K562 (cell line): ENCODE measurements at regions not wholly inside any gene's neighbourhood (a gene's known extent, or its start where the extent isn't known, plus 50 kb on each side); places are given as distances from the start of the nearest gene placed in this dataset.

Source experiments
- ATAC-seq: fragments of 200-7000 bp; cut with Tn5 transposase; 3 replicates; pipeline ENCODE4 v1.9.1; 2020; ENCODE audit warnings: moderate library complexity
- BruUV-seq: library from RNA; stranded (reverse); fragments of 400-500 nt; replicated peaks from 2 replicates; lab custom pipeline; 2021; lab: Mats Ljungman, UMichigan
- CTCF ChIA-PET: fragments of 300-600 bp; formaldehyde crosslinking; extraction: SDS; loops from one replicate; lab custom pipeline; 2021; ENCODE audit warnings: low intra/inter-chr PET ratio; lab: Yijun Ruan, JAX
- POLR2A ChIA-PET: fragments of 300-600, 350-650 bp; sonication (Branson Sonifier 250); formaldehyde crosslinking; extraction: SDS; loops from one replicate; lab custom pipeline; 2021; ENCODE audit warnings: antibody characterized with exemption, inconsistent platforms; lab: Yijun Ruan, JAX
- DNase-seq, 4 experiments: peaks; one replicate each; pipeline versions ENCODE4 v3.0.0 to v3.0.0-alpha.2; 2011 to 2018; ENCODE audit warnings: low spot score in 3 of 4, mixed read lengths in 3 of 4; ENCODE audit errors: extremely low read depth in 1 of 4
- FAIRE-seq: peaks from 2 replicates; lab custom pipeline; 2011; peaks lifted over from hg19 to GRCh38; lab: Jason Lieb, UNC
- H2AFZ ChIP-seq: 2 replicates; pipeline ENCODE4 v1.6.0; 2011; ENCODE audit warnings: low read depth, low read length, control low read depth, inconsistent platforms
- H3K27ac ChIP-seq: fragments of 200-600 bp; 3 replicates; pipeline ENCODE4 v1.8.0; 2011; ENCODE audit warnings: low read depth, mild to moderate bottlenecking, control low read depth, inconsistent platforms, low read length, moderate library complexity, mixed read lengths; ENCODE audit errors: extremely low read depth
- H3K27me3 ChIP-seq, 2 experiments: fragments of 300-600 bp in 1 of 2; 2 replicates in 1 of 2; 3 replicates in 1 of 2; pipeline versions ENCODE4 v1.6.0 to v1.8.0; 2011; ENCODE audit warnings: inconsistent platforms in 2 of 2, low read length in 2 of 2, mild to moderate bottlenecking in 1 of 2, mixed read lengths in 1 of 2, moderate library complexity in 1 of 2; ENCODE audit not compliant: control insufficient read depth in 2 of 2, insufficient read depth in 2 of 2
- H3K36me3 ChIP-seq: fragments of 300-600 bp; 3 replicates; pipeline ENCODE4 v1.8.0; 2011; ENCODE audit warnings: mild to moderate bottlenecking, low read length, inconsistent platforms; ENCODE audit not compliant: control insufficient read depth, insufficient read depth
- H3K4me1 ChIP-seq, 2 experiments: fragments of 200-600 bp in 1 of 2; replicated peaks in 1 of 2; 2 replicates in 1 of 2; 3 replicates in 1 of 2; pipeline versions ENCODE4 v1.5.1 to v1.8.0; 2011; ENCODE audit warnings: inconsistent platforms in 2 of 2, low read length in 2 of 2, mild to moderate bottlenecking in 1 of 2, mixed read lengths in 1 of 2, moderate library complexity in 1 of 2; ENCODE audit not compliant: control insufficient read depth in 2 of 2, insufficient read depth in 2 of 2
- H3K4me2 ChIP-seq: 2 replicates; pipeline ENCODE4 v1.6.1; 2011; ENCODE audit warnings: low read length, control low read depth, inconsistent platforms, mixed read lengths; ENCODE audit not compliant: insufficient read depth
- H3K4me3 ChIP-seq: fragments of 200-600 bp; sonication (generic), shearing (Covaris generic); 2 replicates; pipeline ENCODE4 v1.5.1; 2016; ENCODE audit warnings: control low read depth, inconsistent platforms
- H3K79me2 ChIP-seq: fragments of 200-600 bp; 3 replicates; pipeline ENCODE4 v1.8.0; 2011; ENCODE audit warnings: low read length, inconsistent platforms; ENCODE audit not compliant: control insufficient read depth, insufficient read depth
- H3K9ac ChIP-seq, 2 experiments: 2 replicates each; pipeline versions ENCODE4 v1.6.0 to v1.6.1; 2011; ENCODE audit warnings: low read depth in 2 of 2, low read length in 2 of 2, control low read depth in 1 of 2, inconsistent platforms in 1 of 2, mild to moderate bottlenecking in 1 of 2, mixed read lengths in 1 of 2; ENCODE audit not compliant: insufficient read depth in 1 of 2
- H3K9me1 ChIP-seq: one replicate; pipeline ENCODE4 v1.6.0; 2011; ENCODE audit warnings: inconsistent platforms, mild to moderate bottlenecking, low read length, moderate library complexity; ENCODE audit not compliant: control insufficient read depth, insufficient read depth
- H3K9me3 ChIP-seq: replicated peaks from 2 replicates; pipeline ENCODE4 v1.5.1; 2011; ENCODE audit warnings: low read depth, low read length, inconsistent platforms; ENCODE audit not compliant: control insufficient read depth, insufficient read depth
- H4K20me1 ChIP-seq: replicated peaks from 2 replicates; pipeline ENCODE4 v1.6.1; 2011; ENCODE audit warnings: low read length, inconsistent platforms, mixed read lengths; ENCODE audit not compliant: control insufficient read depth, insufficient read depth
- ASH1L ChIP-seq: fragments of 450-650 bp; IDR thresholded peaks from 2 replicates; pipeline ENCODE4 v1.6.1; 2018; ENCODE audit warnings: borderline replicate concordance, mild to moderate bottlenecking, low read depth; ENCODE audit not compliant: partially characterized antibody
- BRD9 ChIP-seq: fragments of 450-650 bp; IDR thresholded peaks from 2 replicates; pipeline ENCODE4 v1.6.1; 2018; ENCODE audit warnings: low read depth; ENCODE audit not compliant: partially characterized antibody
- CBX5 ChIP-seq: IDR thresholded peaks from 2 replicates; pipeline ENCODE4 v1.6.1; 2014; ENCODE audit warnings: low read depth, borderline replicate concordance
- CHCHD3 ChIP-seq: fragments of 250-450 bp; sonication (Bioruptor Pico); IDR thresholded peaks from 2 replicates; pipeline ENCODE4 v2.1.2; 2022; ENCODE audit warnings: mild to moderate bottlenecking
- CHD2 ChIP-seq: IDR thresholded peaks from 2 replicates; pipeline ENCODE4 v1.6.1; 2011; ENCODE audit warnings: low read depth, low read length
- DLX4 ChIP-seq: fragments of 250-450 bp; sonication (Bioruptor Pico); IDR thresholded peaks from 2 replicates; pipeline ENCODE4 v1.6.1; 2021; ENCODE audit warnings: mild to moderate bottlenecking
- GATA2 ChIP-seq: sonication (generic); formaldehyde crosslinking; IDR thresholded peaks from 2 replicates; pipeline ENCODE4 v1.4.0; 2020; ENCODE audit warnings: mild to moderate bottlenecking, missing genetic modification reagents
- KLF10 ChIP-seq: fragments of 250-450 bp; sonication (Bioruptor Pico); IDR thresholded peaks from 2 replicates; pipeline ENCODE4 v1.6.1; 2021; ENCODE audit warnings: matching md5 sums
- MAZ ChIP-seq, 2 experiments: fragments of 450-650 bp in 1 of 2; sonication (generic) in 1 of 2; formaldehyde crosslinking; IDR thresholded peaks in 1 of 2; conservative IDR thresholded peaks in 1 of 2; 2 replicates each; pipeline versions ENCODE4 v1.4.0 to v1.5.0; 2020; ENCODE audit warnings: mild to moderate bottlenecking in 1 of 2, missing genetic modification reagents in 1 of 2
- MEF2D ChIP-seq: conservative IDR thresholded peaks from 2 replicates; pipeline ENCODE4 v1.6.1; 2016; ENCODE audit warnings: low read depth, missing genetic modification characterization, missing compliant biosample characterization
- NRF1 ChIP-seq, 2 experiments: fragments of 450-650 bp; IDR thresholded peaks in 1 of 2; conservative IDR thresholded peaks in 1 of 2; 2 replicates each; pipeline ENCODE4 v1.6.1; 2014; ENCODE audit warnings: mild to moderate bottlenecking in 2 of 2
- PRPF4 ChIP-seq: fragments of 200-400 bp; formaldehyde crosslinking; IDR thresholded peaks from one replicate; pipeline ENCODE4 v1.6.1; 2017; ENCODE audit warnings: low read length, low read depth, mild to moderate bottlenecking; ENCODE audit not compliant: insufficient read depth, poor library complexity, severe bottlenecking
- TAF7 ChIP-seq: fragments of 450-650 bp; IDR thresholded peaks from 2 replicates; pipeline ENCODE4 v1.6.1; 2016; ENCODE audit warnings: missing genetic modification characterization, missing compliant biosample characterization
- TAF9B ChIP-seq: fragments of 450-650 bp; IDR thresholded peaks from 2 replicates; pipeline ENCODE4 v1.6.1; 2018; ENCODE audit warnings: mild to moderate bottlenecking; ENCODE audit not compliant: partially characterized antibody
- TSC22D4 ChIP-seq: fragments of 450-650 bp; IDR thresholded peaks from 2 replicates; pipeline ENCODE4 v1.6.1; 2016; ENCODE audit warnings: missing genetic modification characterization, missing biosample characterization, control low read depth
- ZNF408 ChIP-seq: fragments of 250-450 bp; sonication (Bioruptor Pico); IDR thresholded peaks from 2 replicates; pipeline ENCODE4 v1.4.0; 2020; ENCODE audit warnings: low read depth, mild to moderate bottlenecking, moderate library complexity
- ZNF785 ChIP-seq: fragments of 250-450 bp; sonication (Bioruptor Pico); IDR thresholded peaks from 2 replicates; pipeline ENCODE4 v1.4.0; 2020; ENCODE audit warnings: mild to moderate bottlenecking
- ZNF79 ChIP-seq: fragments of 250-450 bp; sonication (Bioruptor Pico); IDR thresholded peaks from 2 replicates; pipeline ENCODE4 v1.4.0; 2020; ENCODE audit warnings: low read depth, mild to moderate bottlenecking, moderate library complexity
- ZZZ3 ChIP-seq: fragments of 450-650 bp; IDR thresholded peaks from 2 replicates; pipeline ENCODE4 v1.6.1; 2016; ENCODE audit warnings: antibody characterized with exemption, mild to moderate bottlenecking, moderate library complexity
- WGBS: fragments of 100-300 bp; shearing (Covaris generic); methylation state at CpG from one replicate; pipeline ENCODE4 v1.1.6; 2016; ENCODE audit warnings: low coverage, mixed read lengths; ENCODE audit not compliant: insufficient coverage; ENCODE audit errors: missing lambda C conversion rate; 5-methylcytosine and 5-hydroxymethylcytosine counted together
- in situ Hi-C: fragments of 300-500 bp; cut with MboI; formaldehyde crosslinking; loops from 4 replicates; pipeline ENCODE4 v1.15.0; 2018; ENCODE audit warnings: inconsistent platforms, mixed read lengths
- intact Hi-C: fragments of 100-400 bp; cut with micrococcal nuclease; formaldehyde crosslinking; loops from 2 replicates; pipeline ENCODE4 v1.14.2; 2022

DNA sequence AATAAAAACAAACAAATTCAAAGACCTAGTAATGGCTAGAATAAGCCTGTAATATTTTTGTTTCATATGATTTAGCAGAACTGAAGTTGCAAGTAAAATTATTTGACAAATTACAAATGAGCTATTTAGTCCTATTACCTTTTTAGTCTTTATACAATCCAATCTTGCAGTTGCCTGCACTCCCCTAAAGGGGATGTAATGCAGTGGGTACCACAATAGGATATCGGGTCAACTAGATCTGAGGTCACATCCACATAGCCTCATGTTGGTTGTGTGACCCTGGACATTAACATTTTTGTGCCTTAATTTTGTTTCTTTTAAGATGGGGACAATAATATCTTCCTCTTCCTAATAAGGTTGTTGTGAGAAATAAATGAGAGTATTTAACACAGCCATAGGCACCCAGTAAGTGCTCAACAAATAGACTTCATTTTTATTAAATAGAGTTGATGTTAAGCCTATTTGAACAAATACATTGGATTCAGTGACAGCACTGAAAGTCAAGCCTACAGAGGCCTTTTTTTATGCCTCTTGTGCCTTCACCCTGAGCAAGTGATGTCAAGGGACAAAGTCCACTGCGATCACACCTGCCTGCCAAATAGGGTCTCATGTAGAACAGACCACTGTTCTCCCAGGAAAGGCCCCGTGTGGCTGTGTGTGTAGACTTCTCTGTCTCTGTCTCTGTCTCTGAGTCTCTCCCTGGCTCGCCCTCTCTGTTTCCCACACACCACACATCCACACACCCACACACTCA is 124.8 kb downstream of the EVX1 start (continued):
- TF ChIP-seq CHCHD3 (no peak), PRPF4 (no peak)

GRCh38 chr7:27367933-27368549 is 125.4 kb downstream of the EVX1 start:
- peak; percentile 80 for FAIRE-seq
- WGBS: 41% methylated on average over 3 of the region's 4 CpGs
- Histone ChIP-seq H3K36me3 (no peaks in the 10 kb centered on the region), H3K4me3 (no peak overlapping the region), H2AFZ (no peak overlapping the region), H3K9me1 (no peaks in the 10 kb centered on the region), H4K20me1 (no peaks in the 10 kb centered on the region), H3K4me2 (no peak overlapping the region), H3K9ac (no peak overlapping the region), H3K9me3 (no peaks in the 10 kb centered on the region), H3K27me3 (peaks cover 0 to 6% of the 10 kb centered on the region in 2 experiments; a peak in 1 of 5 replicates), H3K79me2 (0 out of 3 replicates have a peak, but pooled peaks cover 3% of the 10 kb centered on the region), H3K27ac (no peak overlapping the region), H3K4me1 (no peaks in the 10 kb centered on the region; a peak in 2 of 5 replicates)
- TF ChIP-seq CHD2 (no peak), GATA2 (CRISPR knock-in tag) (no peak), TAF9B (no peak), PRPF4 (no peak), ASH1L (no peak), ZNF408 (CRISPR knock-in tag) (no peak), MAZ (CRISPR knock-in tag; conservative IDR thresholded peaks at IDR 0.05 in 1 of 2, IDR thresholded peaks at IDR 0.05 in 1 of 2) (no peak), CBX5 (no peak), MEF2D (tag) (no peak), KLF10 (CRISPR knock-in tag) (no peak), ZZZ3 (no peak), ZNF79 (no peak), TSC22D4 (tag) (no peak), DLX4 (no peak), TAF7 (tag) (no peak), ZNF785 (CRISPR knock-in tag) (no peak), NRF1 (conservative IDR thresholded peaks at IDR 0.05 in 1 of 2, IDR thresholded peaks at IDR 0.05 in 1 of 2) (no peak), BRD9 (no peak)
- BruUV-seq: no TSS peak
- in situ Hi-C loops: no loop called here
- no peak for ATAC-seq
- intact Hi-C loops: no loop called here
- no peak for DNase-seq
- POLR2A ChIA-PET: no interaction called here
- CTCF ChIA-PET: no interaction called here
